PC-3 (cell line): ENCODE measurements at regions not wholly inside any gene's neighbourhood (a gene's known extent, or its start where the extent isn't known, plus 50 kb on each side); places are given as distances from the start of the nearest gene placed in this dataset.

Experiments used
- CTCF ChIP-seq: fragments of 300-600 bp; sonication (generic); conservative IDR thresholded peaks from 2 replicates; pipeline ENCODE4 v1.5.1; 2017; ENCODE audit warnings: antibody characterized with exemption, low read depth, mild to moderate bottlenecking, low read length
- EZH2 ChIP-seq: fragments of 300-600 bp; sonication (generic); IDR thresholded peaks from one replicate; pipeline ENCODE4 v1.6.1; 2017; ENCODE audit warnings: antibody characterized with exemption, mild to moderate bottlenecking, low read length; ENCODE audit not compliant: unreplicated experiment

- no peak for TF ChIP-seq CTCF
- no peak for TF ChIP-seq EZH2
These were observed 183.7 kb downstream of the TAF11L14 start for GRCh38 chr5:17817990-17818389.
